WTC11 (cell line): ENCODE measurements at regions not wholly inside any gene's neighbourhood (a gene's known extent, or its start where the extent isn't known, plus 50 kb on each side); places are given as distances from the start of the nearest gene placed in this dataset.

Experiments used
- ARID4B ChIP-seq: sonication (generic); formaldehyde crosslinking; IDR thresholded peaks from 2 replicates; pipeline ENCODE4 v1.8.0; 2023; ENCODE audit warnings: missing genetic modification reagents, mild to moderate bottlenecking, borderline replicate concordance
- CTCF ChIP-seq: fragments of 200-600 bp; IDR thresholded peaks from 2 replicates; pipeline ENCODE4 v1.8.0; 2022; ENCODE audit warnings: antibody characterized with exemption
- NR1H2 ChIP-seq: sonication (generic); formaldehyde crosslinking; IDR thresholded peaks from 2 replicates; pipeline ENCODE4 v1.9.0; 2021; ENCODE audit warnings: mild to moderate bottlenecking, moderate library complexity, missing genetic modification reagents
- SP1 ChIP-seq: sonication (generic); formaldehyde crosslinking; conservative IDR thresholded peaks from 2 replicates; pipeline ENCODE4 v1.8.1; 2022; ENCODE audit warnings: missing genetic modification reagents
- TEAD4 ChIP-seq: sonication (generic); formaldehyde crosslinking; IDR thresholded peaks from 2 replicates; pipeline ENCODE4 v1.8.0; 2022; ENCODE audit warnings: mild to moderate bottlenecking, missing genetic modification reagents
- TP53 ChIP-seq: sonication (generic); formaldehyde crosslinking; IDR thresholded peaks from 2 replicates; pipeline ENCODE4 v1.8.1; 2023; ENCODE audit warnings: mild to moderate bottlenecking, missing genetic modification reagents
- ZNF121 ChIP-seq: sonication (generic); formaldehyde crosslinking; IDR thresholded peaks from 2 replicates; pipeline ENCODE4 v1.8.0; 2023; ENCODE audit warnings: missing genetic modification reagents
- ZSCAN18 ChIP-seq: fragments of 250-450 bp; sonication (Bioruptor Pico); IDR thresholded peaks from 2 replicates; pipeline ENCODE4 v2.1.2; 2022; ENCODE audit warnings: mild to moderate bottlenecking, moderate library complexity

GRCh38 chr16:59289151-59289550 lies 555.0 kb upstream of the GOT2 start:
- TF ChIP-seq CTCF (no peak), ARID4B (CRISPR knock-in tag) (no peak), SP1 (CRISPR knock-in tag) (no peak), NR1H2 (CRISPR knock-in tag) (no peak), TP53 (CRISPR knock-in tag) (no peak), ZNF121 (CRISPR knock-in tag) (no peak), TEAD4 (CRISPR knock-in tag) (no peak), ZSCAN18 (CRISPR knock-in tag) (no peak)
